Thoracic aorta (tissue), 2 donors: ENCODE measurements at regions not wholly inside any gene's neighbourhood (a gene's known extent, or its start where the extent isn't known, plus 50 kb on each side); places are given as distances from the start of the nearest gene placed in this dataset.
"Not testable (repeated sequence)": the region's sequence is repeated elsewhere in the genome, so short reads cannot be mapped to it uniquely, and the experiment has no call there.

Experiments used
- ATAC-seq: fragments of 150-250 bp; one replicate; pipeline ENCODE4 v1.8.0; 2017; ENCODE audit warnings: low read depth; ENCODE audit not compliant: insufficient number of reproducible peaks, low FRiP score
- DNase-seq: peaks from one replicate; pipeline ENCODE4 v3.0.0-alpha.2; 2020; ENCODE audit warnings: low spot score
- H3K27ac ChIP-seq, 2 donors: fragments of 200-600 bp; sonication (generic); 1 replicate in 1 of 2; 2 replicates in 1 of 2; pipeline ENCODE4 v1.5.1; 2016; ENCODE audit warnings: mild to moderate bottlenecking in 2 of 2, moderate library complexity in 2 of 2
- H3K27me3 ChIP-seq: fragments of 200-600 bp; sonication (generic); replicated peaks from 2 replicates; pipeline ENCODE4 v1.6.0; 2016; ENCODE audit warnings: mild to moderate bottlenecking; ENCODE audit not compliant: insufficient read depth
- H3K36me3 ChIP-seq: fragments of 200-600 bp; sonication (generic); one replicate; pipeline ENCODE4 v1.5.1; 2016
- H3K4me1 ChIP-seq, 2 donors: fragments of 200-600 bp; sonication (generic); 1 replicate in 1 of 2; 2 replicates in 1 of 2; pipeline versions ENCODE4 v1.5.1 to v1.6.0; 2016; ENCODE audit warnings: low read depth in 2 of 2, mild to moderate bottlenecking in 1 of 2; ENCODE audit not compliant: control insufficient read depth in 1 of 2
- H3K4me3 ChIP-seq: fragments of 200-600 bp; sonication (generic); 2 replicates; pipeline ENCODE4 v1.5.1; 2016; ENCODE audit warnings: mild to moderate bottlenecking
- H3K9me3 ChIP-seq: fragments of 200-600 bp; sonication (generic); 2 replicates; pipeline ENCODE4 v1.5.1; 2016
- CTCF ChIP-seq: fragments of 200-600 bp; sonication (generic); IDR thresholded peaks from one replicate; pipeline ENCODE4 v1.5.1; 2019; ENCODE audit warnings: antibody characterized with exemption

GRCh38 chr10:29730969-29731368 lies 96.2 kb upstream of the SVIL start:
- H3K27me3 ChIP-seq = no peaks in the 10 kb centered on the region
- H3K27ac ChIP-seq = peak overlapping the region; percentile 36 to 54
- peaks cover 8% of the 10 kb centered on the region for H3K36me3 ChIP-seq
- H3K4me3 ChIP-seq = peak overlapping the region; percentile 51
- no peak for TF ChIP-seq CTCF
- no peaks in the 10 kb centered on the region for H3K9me3 ChIP-seq
- no peak for DNase-seq
- ATAC-seq = no peak
- H3K4me1 ChIP-seq = peaks cover 34 to 84% of the 10 kb centered on the region in 2 donors

- no peak overlapping the region for H3K4me3 ChIP-seq
- TF ChIP-seq CTCF = no peak
- ATAC-seq (no peak), DNase-seq (no peak)
- H3K27ac ChIP-seq = peak overlapping the region; percentile 36 to 54
- H3K4me1 ChIP-seq = peaks cover 39 to 89% of the 10 kb centered on the region in 2 donors
- no peaks in the 10 kb centered on the region for H3K27me3 ChIP-seq
- H3K9me3 ChIP-seq = no peaks in the 10 kb centered on the region
- H3K36me3 ChIP-seq = peaks cover 8% of the 10 kb centered on the region
Observed at GRCh38 chr10:29730458-29730857, 95.7 kb upstream of the SVIL start.

- peak overlapping the region; percentile 50 to 62 for H3K27ac ChIP-seq
- no peak for TF ChIP-seq CTCF
- no peaks in the 10 kb centered on the region for H3K27me3 ChIP-seq
- H3K36me3 ChIP-seq = peaks cover 8% of the 10 kb centered on the region
- no peak for DNase-seq
- no peak for ATAC-seq
- peak overlapping the region; percentile 51 for H3K4me3 ChIP-seq
- H3K4me1 ChIP-seq = peaks cover 52 to 98% of the 10 kb centered on the region in 2 donors
- no peaks in the 10 kb centered on the region for H3K9me3 ChIP-seq
Observed at GRCh38 chr10:29728541-29729049, 93.8 kb upstream of the SVIL start.

- H3K36me3 ChIP-seq, H3K9me3 ChIP-seq, ATAC-seq, H3K27me3 ChIP-seq, DNase-seq, H3K4me3 ChIP-seq: not testable (repeated sequence)
- Histone ChIP-seq H3K4me1 (peaks cover 68 to 98% of the 10 kb centered on the region in 2 donors), H3K27ac (peak overlapping the region; percentile 64 to 74)
Observed at GRCh38 chr10:29725927-29726326, 91.2 kb upstream of the SVIL start.

- H3K27ac ChIP-seq = peak overlapping the region; percentile 64 to 74
- peaks cover 68 to 98% of the 10 kb centered on the region in 2 donors for H3K4me1 ChIP-seq
- ATAC-seq = no peak
Observed at GRCh38 chr10:29725133-29725720, 90.5 kb upstream of the SVIL start.

More at GRCh38 chr10:29725133-29725720, 90.5 kb upstream of the SVIL start:
- peak overlapping the region; percentile 48 for H3K4me3 ChIP-seq
- no peak for DNase-seq
- H3K36me3 ChIP-seq = peaks cover 8% of the 10 kb centered on the region
- H3K9me3 ChIP-seq = peaks cover under 1% of the 10 kb centered on the region
- no peaks in the 10 kb centered on the region for H3K27me3 ChIP-seq
- TF ChIP-seq CTCF = no peak
